Endothelial cell of umbilical vein (primary cell): ENCODE measurements at regions not wholly inside any gene's neighbourhood (a gene's known extent, or its start where the extent isn't known, plus 50 kb on each side); places are given as distances from the start of the nearest gene placed in this dataset.

Experiments used
- CTCF ChIP-seq, 2 donors: IDR thresholded peaks; 1 replicate in 1 of 2; 2 replicates in 1 of 2; pipeline ENCODE4 v1.5.1; 2011; ENCODE audit warnings: low read length in 2 of 2, mild to moderate bottlenecking in 2 of 2, moderate library complexity in 2 of 2, control low read depth in 1 of 2, inconsistent platforms in 1 of 2, low read depth in 1 of 2; ENCODE audit not compliant: insufficient read depth in 1 of 2; ENCODE audit errors: extremely low read depth in 1 of 2
- GATA2 ChIP-seq: IDR thresholded peaks from 2 replicates; pipeline ENCODE4 v1.7.0; 2011; ENCODE audit warnings: low read depth, mild to moderate bottlenecking, moderate library complexity, mixed read lengths, low read length; ENCODE audit not compliant: insufficient read length, insufficient read depth
- MYC ChIP-seq: IDR thresholded peaks from one replicate; pipeline ENCODE4 v1.6.1; 2011; ENCODE audit warnings: mild to moderate bottlenecking, low read depth, low read length
- POLR2A ChIP-seq: IDR thresholded peaks from 2 replicates; pipeline ENCODE4 v1.6.1; 2012; ENCODE audit warnings: low read depth, mild to moderate bottlenecking, control low read depth, low read length

- TF ChIP-seq CTCF (IDR thresholded peaks at IDR 0.05; ENCODE audit: extremely low read depth in 1 of 2, insufficient read depth in 1 of 2, low read depth in 1 of 2, low read length in 2 of 2) (no peak), MYC (no peak), POLR2A (no peak), GATA2 (no peak)
Measured at GRCh38 chr4:27666943-27667342, 806.3 kb downstream of the STIM2 start.
